Urothelium cell line (cell line): ENCODE measurements at regions not wholly inside any gene's neighbourhood (a gene's known extent, or its start where the extent isn't known, plus 50 kb on each side); places are given as distances from the start of the nearest gene placed in this dataset.
"Not testable (repeated sequence)": the region's sequence is repeated elsewhere in the genome, so short reads cannot be mapped to it uniquely, and the experiment has no call there.

ENCODE experiments used
- DNase-seq: peaks from one replicate; pipeline ENCODE4 v3.0.0; 2011; ENCODE audit warnings: low spot score, mixed read lengths
- FAIRE-seq: peaks from 2 replicates; lab custom pipeline; 2011; peaks lifted over from hg19 to GRCh38; lab: Jason Lieb, UNC

- no peak for FAIRE-seq
- no peak for DNase-seq
Observed at GRCh38 chr1:168825820-168826219, 96.8 kb upstream of the DPT start.

GRCh38 chr1:168826269-168826668 is 97.3 kb upstream of the DPT start:
- DNase-seq, result no peak
- FAIRE-seq, result no peak

DNA sequence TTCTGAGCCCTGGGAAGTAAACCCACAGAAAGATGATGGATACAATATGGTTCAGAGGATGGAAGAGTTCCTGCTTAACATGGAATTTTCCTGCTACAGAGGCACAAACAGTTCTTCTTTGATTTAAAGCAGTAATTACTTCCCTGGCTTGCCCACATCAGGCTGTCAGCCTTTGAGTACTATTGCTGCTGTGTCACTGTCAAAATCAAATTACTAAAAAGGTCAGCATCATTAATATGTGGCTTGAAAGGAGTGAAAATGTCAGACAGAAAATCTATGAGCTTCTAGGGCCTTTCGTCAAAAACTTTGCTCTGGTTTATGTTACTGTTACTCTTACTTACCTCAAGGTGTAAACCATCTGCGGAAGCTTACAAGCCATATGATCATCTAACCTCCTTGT is 98.6 kb upstream of the DPT start:
- DNase-seq (no peak), FAIRE-seq (no peak)

- no peak for FAIRE-seq
- no peak for DNase-seq
Observed at GRCh38 chr1:168829876-168830275, 100.9 kb upstream of the DPT start.

DNA sequence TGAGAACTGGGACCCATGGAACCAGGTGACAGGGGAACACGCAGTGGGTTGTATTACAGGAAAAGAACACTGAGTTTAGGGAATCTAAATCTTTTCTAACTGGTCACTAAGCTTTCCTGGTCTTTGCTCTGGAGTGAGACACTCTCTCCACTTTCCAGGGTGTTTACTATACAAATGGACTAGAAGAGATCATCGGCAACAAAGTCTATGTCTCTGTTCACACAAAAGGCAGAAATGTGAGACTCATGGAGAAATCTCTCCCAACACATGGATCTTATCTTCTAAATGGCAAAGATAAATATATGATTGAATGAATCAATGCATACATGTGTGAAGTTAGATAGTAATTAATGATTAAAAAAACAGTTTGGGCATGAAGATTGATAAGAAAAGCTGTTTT is 101.6 kb upstream of the DPT start:
- no peak for DNase-seq
- no peak for FAIRE-seq

- DNase-seq (no peak), FAIRE-seq (no peak)
Observed at GRCh38 chr1:168832661-168833060, 103.7 kb upstream of the DPT start.

DNA sequence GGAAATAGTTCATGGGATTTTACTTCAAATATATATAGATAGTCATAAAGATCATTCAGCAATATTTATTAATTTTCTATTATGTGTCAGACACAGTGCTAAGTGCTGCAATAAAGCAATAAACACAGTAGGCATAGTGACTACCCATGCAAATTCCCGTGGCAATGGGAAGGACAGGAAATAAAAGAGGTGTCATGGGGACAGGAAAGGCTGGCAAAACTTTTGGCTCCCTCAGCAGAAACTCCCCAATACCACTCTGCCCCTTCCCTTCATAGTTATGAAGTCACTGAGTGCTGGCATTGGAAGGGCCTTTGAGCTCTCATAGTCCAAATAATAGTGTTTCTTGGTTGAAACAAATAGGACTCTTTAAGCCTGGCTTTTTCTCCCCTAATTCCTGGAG is 104.4 kb upstream of the DPT start:
- DNase-seq (no peak), FAIRE-seq (no peak)

GRCh38 chr1:168833801-168834224 is 104.8 kb upstream of the DPT start:
- DNase-seq (no peak), FAIRE-seq (no peak)

DNA sequence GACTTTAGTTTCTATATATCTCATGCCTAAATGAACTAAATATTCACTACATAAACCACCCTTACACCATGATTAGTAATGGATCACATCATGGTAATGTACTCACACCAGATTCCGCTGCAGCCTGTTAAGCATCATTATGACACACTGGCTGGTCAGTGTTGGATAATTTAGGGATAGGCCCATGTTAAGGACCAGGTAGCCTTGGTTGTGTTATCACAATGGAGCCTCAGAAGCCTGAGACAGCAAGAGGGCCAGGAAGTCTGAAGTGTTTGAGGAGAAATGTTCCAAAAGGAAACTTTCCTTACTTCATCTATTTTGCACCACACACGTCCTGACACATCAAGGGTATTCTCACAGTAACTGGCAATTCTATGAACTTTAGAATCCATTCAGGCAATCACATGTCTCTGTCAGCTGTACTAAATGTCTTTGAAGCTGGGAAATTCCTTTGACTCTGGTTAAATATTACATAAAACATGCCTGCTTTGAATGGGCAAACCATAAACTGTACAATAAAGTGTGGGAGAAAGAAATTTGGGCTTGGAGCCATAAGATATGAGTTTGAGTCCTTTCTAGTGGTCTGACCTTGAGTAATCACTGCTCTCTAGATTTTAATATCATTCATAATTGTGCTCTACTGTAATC is 105.3 kb upstream of the DPT start:
- no peak for FAIRE-seq
- no peak for DNase-seq

DNA sequence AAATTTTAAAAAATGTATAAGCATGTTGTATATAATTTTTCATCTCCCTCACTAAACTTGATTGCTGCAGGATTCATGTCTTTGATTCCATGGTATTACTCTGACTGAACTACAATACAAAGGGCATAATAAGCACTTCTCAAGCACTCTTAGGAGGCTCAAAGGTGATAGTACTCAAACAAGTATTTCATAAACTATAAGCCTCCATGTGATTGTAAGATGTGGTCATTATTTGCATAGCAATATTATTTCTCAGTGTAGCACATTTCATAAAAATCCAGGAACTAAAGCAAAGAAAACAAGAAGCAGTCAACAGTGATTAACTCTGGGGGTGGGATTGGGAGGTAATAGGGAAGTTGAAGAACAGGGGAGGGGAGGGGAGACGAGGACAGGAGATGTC is 106.2 kb upstream of the DPT start:
- FAIRE-seq (no peak), DNase-seq (no peak)

GRCh38 chr1:168835791-168836190 is 106.8 kb upstream of the DPT start:
- DNase-seq, result no peak
- no peak for FAIRE-seq

DNA sequence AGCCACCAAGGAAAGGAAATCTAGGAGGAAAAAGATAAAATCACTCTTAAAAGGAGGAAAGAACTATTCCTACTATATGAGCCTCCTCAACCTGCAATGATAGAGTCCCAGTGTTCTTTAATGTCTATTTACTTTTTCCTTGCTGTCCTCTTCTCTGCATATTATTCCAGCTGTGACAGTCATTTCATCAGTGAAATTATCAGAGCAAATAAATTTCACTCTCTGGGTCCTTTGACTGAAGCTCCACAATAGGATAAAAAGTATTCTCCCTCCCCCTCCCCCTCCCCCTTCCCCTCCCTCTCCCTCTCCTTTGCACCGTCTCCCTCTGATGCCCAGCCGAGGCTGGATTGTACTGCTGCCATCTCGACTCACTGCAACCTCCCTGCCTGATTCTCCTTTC is 107.5 kb upstream of the DPT start:
- FAIRE-seq (no peak), DNase-seq (no peak)

- DNase-seq, FAIRE-seq: not testable (repeated sequence)
Observed at GRCh38 chr1:168837230-168837629, 108.2 kb upstream of the DPT start.

- FAIRE-seq, result no peak
- DNase-seq, result no peak
Observed at GRCh38 chr1:168842306-168842705, 113.3 kb upstream of the DPT start.

- FAIRE-seq, result no peak
- no peak for DNase-seq
Observed at GRCh38 chr1:168842916-168843315, 113.9 kb upstream of the DPT start.

DNA sequence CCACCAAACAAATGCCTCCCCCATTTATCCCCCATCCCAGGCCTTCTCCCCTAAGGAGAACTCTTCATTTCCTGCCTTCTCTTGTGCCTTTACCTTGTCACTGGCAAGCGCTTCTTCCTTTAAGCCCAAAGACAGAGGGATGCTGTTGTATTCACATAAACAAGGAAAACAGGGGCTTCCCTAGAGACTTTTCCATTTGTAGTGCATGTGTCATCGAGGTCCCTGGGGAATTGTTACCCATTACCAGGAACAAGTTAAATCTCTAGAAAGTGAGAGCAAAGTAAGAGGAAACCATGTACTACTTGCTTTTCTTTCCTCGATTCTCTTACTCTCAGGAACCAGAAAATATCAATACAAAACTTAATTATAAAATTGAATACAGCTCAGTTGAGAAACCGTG is 114.4 kb upstream of the DPT start:
- DNase-seq, result no peak
- FAIRE-seq, result no peak

DNA sequence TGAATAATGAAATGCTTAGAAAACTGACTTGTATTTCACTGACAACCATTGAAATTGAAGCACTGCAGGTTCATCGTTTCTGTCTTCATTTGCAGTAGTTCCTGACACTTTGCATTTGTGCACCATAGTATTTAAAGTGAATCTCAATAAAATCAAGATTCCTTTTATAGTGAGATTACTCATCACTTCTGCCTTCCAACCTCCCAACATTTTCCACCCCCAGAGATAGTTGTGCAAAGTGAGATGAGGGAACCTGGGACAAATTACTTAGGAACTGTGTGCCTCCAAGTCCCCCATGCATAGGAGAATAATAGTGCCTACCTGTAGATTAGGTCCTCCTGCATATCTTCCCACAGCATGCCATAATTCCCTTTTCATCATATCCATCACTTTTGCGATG is 114.9 kb upstream of the DPT start:
- DNase-seq (no peak), FAIRE-seq (no peak)

DNA sequence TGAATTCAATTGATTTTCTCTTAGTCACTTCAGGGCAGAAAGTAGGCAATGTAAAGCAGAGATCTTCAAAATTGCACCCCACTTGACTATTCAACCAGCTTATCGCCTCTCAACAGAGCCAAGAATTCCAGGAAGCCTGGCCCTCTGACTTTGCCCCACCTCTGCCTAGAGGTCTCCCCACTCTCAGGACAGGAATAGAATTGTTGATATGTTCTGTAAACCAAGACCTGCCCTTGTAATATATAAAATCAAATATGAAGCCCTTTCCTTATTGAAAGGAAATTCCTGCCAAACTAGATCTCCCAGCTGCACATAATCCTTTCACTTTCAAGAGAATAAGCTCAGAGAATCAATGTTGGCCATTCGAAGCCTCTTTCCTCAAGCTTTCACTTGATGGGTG is 116.1 kb upstream of the DPT start:
- FAIRE-seq, result no peak
- no peak for DNase-seq

DNA sequence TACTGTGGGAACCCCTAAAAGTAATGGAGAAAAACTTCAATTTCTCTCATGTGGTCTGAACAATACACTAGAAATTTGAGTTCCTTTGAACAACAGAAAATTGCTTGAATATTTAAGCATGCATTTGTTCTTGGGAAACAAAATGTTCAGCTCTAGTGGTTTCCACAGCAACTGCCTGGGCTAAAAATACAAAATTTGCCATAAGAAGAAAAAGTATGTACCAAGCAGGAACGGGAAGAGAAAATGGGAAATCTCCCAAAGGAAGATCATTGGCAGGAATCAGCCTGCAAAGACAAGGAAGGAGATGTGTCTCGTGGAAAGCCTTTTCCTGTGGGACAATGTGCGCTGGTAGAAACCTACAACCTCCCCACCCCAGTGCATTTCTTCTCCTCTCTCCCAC is 119.0 kb upstream of the DPT start:
- DNase-seq, result no peak
- no peak for FAIRE-seq

- FAIRE-seq (no peak), DNase-seq (no peak)
Observed at GRCh38 chr1:168861421-168862004, 132.5 kb upstream of the DPT start.

GRCh38 chr1:168863772-168864171 is 134.8 kb upstream of the DPT start:
- no peak for DNase-seq
- FAIRE-seq, result no peak

DNA sequence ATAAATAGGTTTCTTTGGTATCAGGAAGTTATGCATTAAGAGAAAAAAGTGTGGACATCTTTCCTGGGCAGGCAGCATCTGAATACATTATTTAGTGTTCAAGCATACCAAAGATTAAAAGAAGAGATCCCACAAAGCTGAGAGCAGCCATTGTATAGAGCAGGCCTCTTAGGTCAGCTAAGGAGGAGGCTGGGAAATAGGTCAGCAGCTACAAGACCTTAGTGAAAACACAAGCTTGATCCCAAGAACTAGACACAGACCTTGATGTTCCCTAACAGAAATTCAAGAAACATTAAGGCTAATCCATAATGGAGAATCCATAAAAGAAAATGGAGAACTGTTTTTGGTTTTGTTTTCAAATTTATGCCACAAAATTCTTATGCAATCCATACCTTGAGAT is 135.3 kb upstream of the DPT start:
- FAIRE-seq (no peak), DNase-seq (no peak)
